ENCODE measurements at regions not wholly inside any gene's neighbourhood (a gene's known extent, or its start where the extent isn't known, plus 50 kb on each side); places are given as distances from the start of the nearest gene placed in this dataset.

- TF ChIP-seq CTCF (IDR thresholded peaks at IDR 0.05), result no peak
- TF ChIP-seq EZH2 (IDR thresholded peaks at IDR 0.05), result no peak
- TF ChIP-seq EZH2phosphoT487 (IDR thresholded peaks at IDR 0.05), result no peak
These were observed 481.0 kb upstream of the ADAMTS5 start for GRCh38 chr21:27447843-27448242.
